Body of pancreas (tissue), 4 donors: ENCODE measurements at regions not wholly inside any gene's neighbourhood (a gene's known extent, or its start where the extent isn't known, plus 50 kb on each side); places are given as distances from the start of the nearest gene placed in this dataset.
"Not testable (repeated sequence)": the region's sequence is repeated elsewhere in the genome, so short reads cannot be mapped to it uniquely, and the experiment has no call there.

Source experiments
- ATAC-seq: fragments of 150-250 bp; one replicate; pipeline ENCODE4 v1.9.1; 2016
- DNase-seq, 4 donors: peaks; one replicate each; pipeline ENCODE4 v3.0.0-alpha.2; 2019
- H3K27ac ChIP-seq, 4 donors: fragments of 200-600 bp; sonication (generic); 1 replicate in 3 of 4; 2 replicates in 1 of 4; pipeline versions ENCODE4 v1.5.1 to v1.6.1; 2016 to 2019; ENCODE audit warnings: mild to moderate bottlenecking in 1 of 4, mixed read lengths in 1 of 4, moderate library complexity in 1 of 4
- H3K27me3 ChIP-seq, 2 donors: fragments of 200-600 bp; sonication (generic); one replicate each; pipeline ENCODE4 v1.6.0; 2016; ENCODE audit warnings: mild to moderate bottlenecking in 1 of 2
- H3K36me3 ChIP-seq, 2 donors: fragments of 200-600 bp; sonication (generic); replicated peaks in 1 of 2; 2 replicates each; pipeline ENCODE4 v1.5.1; 2016; ENCODE audit warnings: low read depth in 2 of 2; ENCODE audit not compliant: insufficient read depth in 1 of 2
- H3K4me1 ChIP-seq: fragments of 200-600 bp; sonication (generic); one replicate; pipeline ENCODE4 v1.6.0; 2016
- H3K4me3 ChIP-seq, 2 donors: fragments of 200-600 bp; sonication (generic); 1 replicate in 1 of 2; 2 replicates in 1 of 2; pipeline ENCODE4 v1.5.1; 2016 to 2019
- H3K9me3 ChIP-seq, 3 donors: fragments of 200-600 bp; sonication (generic); 1 replicate in 2 of 3; 2 replicates in 1 of 3; pipeline ENCODE4 v1.5.1; 2016
- POLR2A ChIP-seq, 3 donors: fragments of 450-650 bp; IDR thresholded peaks; one replicate each; pipeline ENCODE4 v1.6.1; 2016; ENCODE audit warnings: antibody characterized with exemption in 3 of 3, mild to moderate bottlenecking in 2 of 3
- WGBS, 2 donors: methylation state at CpG; one replicate each; pipeline ENCODE4 v1.1.5; 2017; 5-methylcytosine and 5-hydroxymethylcytosine counted together
- intact Hi-C: fragments of 100-400 bp; cut with DNase I; formaldehyde crosslinking; loops from one replicate; pipeline ENCODE4 v1.15.1; 2023
- TF ChIP-seq, protein P1 (sequence below), 7 experiments: fragments of 450-650 bp in 4 of 7; fragments of 200-600 bp in 3 of 7; sonication (generic) in 3 of 7; IDR thresholded peaks; one replicate each; pipeline ENCODE4 v1.5.1; 2016 to 2019; ENCODE audit warnings: antibody characterized with exemption in 7 of 7

GRCh38 chr19:20273951-20274570 lies 107.0 kb downstream of the ZNF486 start:
- H3K9me3 ChIP-seq = no peaks in the 10 kb centered on the region
- TF ChIP-seq POLR2A (IDR thresholded peaks at IDR 0.05) = no peak
- TF ChIP-seq, protein P1, sequence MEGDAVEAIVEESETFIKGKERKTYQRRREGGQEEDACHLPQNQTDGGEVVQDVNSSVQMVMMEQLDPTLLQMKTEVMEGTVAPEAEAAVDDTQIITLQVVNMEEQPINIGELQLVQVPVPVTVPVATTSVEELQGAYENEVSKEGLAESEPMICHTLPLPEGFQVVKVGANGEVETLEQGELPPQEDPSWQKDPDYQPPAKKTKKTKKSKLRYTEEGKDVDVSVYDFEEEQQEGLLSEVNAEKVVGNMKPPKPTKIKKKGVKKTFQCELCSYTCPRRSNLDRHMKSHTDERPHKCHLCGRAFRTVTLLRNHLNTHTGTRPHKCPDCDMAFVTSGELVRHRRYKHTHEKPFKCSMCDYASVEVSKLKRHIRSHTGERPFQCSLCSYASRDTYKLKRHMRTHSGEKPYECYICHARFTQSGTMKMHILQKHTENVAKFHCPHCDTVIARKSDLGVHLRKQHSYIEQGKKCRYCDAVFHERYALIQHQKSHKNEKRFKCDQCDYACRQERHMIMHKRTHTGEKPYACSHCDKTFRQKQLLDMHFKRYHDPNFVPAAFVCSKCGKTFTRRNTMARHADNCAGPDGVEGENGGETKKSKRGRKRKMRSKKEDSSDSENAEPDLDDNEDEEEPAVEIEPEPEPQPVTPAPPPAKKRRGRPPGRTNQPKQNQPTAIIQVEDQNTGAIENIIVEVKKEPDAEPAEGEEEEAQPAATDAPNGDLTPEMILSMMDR (IDR thresholded peaks at IDR 0.05) = no peak
- no peak for DNase-seq
- no peak overlapping the region for H3K27ac ChIP-seq
- no peak overlapping the region for H3K4me3 ChIP-seq
- intact Hi-C loops = loop anchor here (10.0 kb wide), 1 partner anchor 279 kb away; no protein-coding TSS in a partner anchor
- ATAC-seq = no peak
- no peaks in the 10 kb centered on the region for H3K36me3 ChIP-seq
- H3K27me3 ChIP-seq = no peaks in the 10 kb centered on the region
- H3K4me1 ChIP-seq = peaks cover 8% of the 10 kb centered on the region
- WGBS, 2 donors = 62 to 64% methylated on average over 4 of the region's 4 CpGs

- no peak for TF ChIP-seq POLR2A (IDR thresholded peaks at IDR 0.05)
- TF ChIP-seq, protein P1 (IDR thresholded peaks at IDR 0.05) = no peak
- Histone ChIP-seq H3K9me3 (no peaks in the 10 kb centered on the region), H3K36me3 (no peaks in the 10 kb centered on the region), H3K27ac (no peak overlapping the region), H3K4me1 (peaks cover 6% of the 10 kb centered on the region), H3K4me3 (no peak overlapping the region), H3K27me3 (no peaks in the 10 kb centered on the region)
- ATAC-seq = no peak
- no peak for DNase-seq
- intact Hi-C loops = loop anchor here (10.0 kb wide), 1 partner anchor 279 kb away; no protein-coding TSS in a partner anchor
- WGBS, 2 donors = 70 to 76% methylated on average over 3 of the region's 3 CpGs
Measured at GRCh38 chr19:20273376-20273775, 106.4 kb downstream of the ZNF486 start.

DNA sequence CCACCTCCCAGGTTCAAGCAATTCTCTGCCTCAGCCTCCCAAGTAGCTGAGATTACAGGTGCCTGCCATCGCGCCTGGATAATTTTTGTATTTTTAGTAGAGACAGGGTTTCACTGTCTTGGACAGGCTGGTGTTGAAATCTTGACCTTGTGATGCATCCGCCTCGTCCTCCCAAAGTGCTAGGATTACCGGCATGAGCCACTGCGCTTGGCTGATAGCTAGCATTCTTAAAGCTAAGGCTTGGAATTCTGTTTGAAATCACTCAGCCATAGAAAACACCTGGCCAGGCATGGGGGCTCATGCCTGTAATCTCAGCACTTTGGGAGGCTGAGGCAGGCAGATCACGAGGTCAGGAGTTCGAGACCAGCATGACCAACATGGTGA lies 105.6 kb downstream of the ZNF486 start:
- not testable (repeated sequence) for H3K27me3 ChIP-seq, DNase-seq, H3K27ac ChIP-seq, H3K9me3 ChIP-seq, H3K36me3 ChIP-seq, H3K4me1 ChIP-seq, ATAC-seq, H3K4me3 ChIP-seq
- intact Hi-C loops = loop anchor here (10.0 kb wide), 1 partner anchor 278 kb away; no protein-coding TSS in a partner anchor
- 92 to 98% methylated on average over 8 of the region's 8 CpGs for WGBS, 2 donors

GRCh38 chr19:20271927-20272626 lies 105.1 kb downstream of the ZNF486 start:
- H3K4me3 ChIP-seq, H3K27me3 ChIP-seq, DNase-seq, H3K9me3 ChIP-seq, H3K36me3 ChIP-seq, H3K27ac ChIP-seq, H3K4me1 ChIP-seq, ATAC-seq: not testable (repeated sequence)
- WGBS, 2 donors = 91 to 97% methylated on average over 7 of the region's 7 CpGs
- intact Hi-C loops = loop anchor here (10.0 kb wide), 1 partner anchor 277 kb away; no protein-coding TSS in a partner anchor

DNA sequence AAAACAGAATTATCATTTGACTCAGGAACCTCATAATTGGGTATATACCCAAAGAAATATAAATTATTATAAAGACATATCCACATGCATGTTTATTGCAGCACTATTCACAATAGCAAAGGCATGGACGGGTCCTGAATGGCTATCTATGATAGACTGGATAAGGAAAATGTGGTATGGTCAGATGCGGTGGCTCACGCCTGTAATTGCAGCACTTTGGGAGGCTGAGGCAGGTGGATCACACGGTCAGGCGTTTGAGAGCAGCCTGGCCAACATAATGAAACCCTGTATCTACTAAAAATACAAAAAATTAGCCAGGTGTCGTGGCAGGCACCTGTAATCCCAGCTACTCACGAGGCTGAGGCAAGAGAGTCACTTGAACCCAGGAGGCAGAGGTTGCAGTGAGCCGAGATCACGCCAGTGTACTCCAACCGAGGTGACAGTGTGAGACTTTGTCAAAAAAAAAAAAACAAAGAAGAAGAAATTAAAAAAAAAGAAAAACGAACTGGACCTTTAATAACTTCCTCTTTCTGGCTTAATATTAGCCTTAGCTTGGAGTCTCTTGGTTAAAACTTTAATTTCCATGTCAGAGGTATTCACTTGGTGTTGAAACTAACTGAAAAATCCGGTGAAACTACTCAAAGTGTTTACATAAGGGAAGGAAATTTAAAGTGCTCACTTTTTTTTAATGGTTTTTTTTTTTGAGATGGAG lies 104.4 kb downstream of the ZNF486 start:
- 65 to 77% methylated on average over 12 of the region's 12 CpGs for WGBS, 2 donors
- TF ChIP-seq, protein P1 (IDR thresholded peaks at IDR 0.05) = no peak
- no peak for TF ChIP-seq POLR2A (IDR thresholded peaks at IDR 0.05)
- Histone ChIP-seq H3K4me3 (no peak overlapping the region), H3K27me3 (no peaks in the 10 kb centered on the region), H3K36me3 (no peaks in the 10 kb centered on the region), H3K27ac (no peak overlapping the region), H3K9me3 (no peaks in the 10 kb centered on the region), H3K4me1 (no peaks in the 10 kb centered on the region)
- intact Hi-C loops = loop anchor here (10.0 kb wide), 1 partner anchor 277 kb away; no protein-coding TSS in a partner anchor
- DNase-seq = no peak
- no peak for ATAC-seq
